ENCODE measurements at regions not wholly inside any gene's neighbourhood (a gene's known extent, or its start where the extent isn't known, plus 50 kb on each side); places are given as distances from the start of the nearest gene placed in this dataset.
"Not testable (repeated sequence)": the region's sequence is repeated elsewhere in the genome, so short reads cannot be mapped to it uniquely, and the experiment has no call there.

DNA sequence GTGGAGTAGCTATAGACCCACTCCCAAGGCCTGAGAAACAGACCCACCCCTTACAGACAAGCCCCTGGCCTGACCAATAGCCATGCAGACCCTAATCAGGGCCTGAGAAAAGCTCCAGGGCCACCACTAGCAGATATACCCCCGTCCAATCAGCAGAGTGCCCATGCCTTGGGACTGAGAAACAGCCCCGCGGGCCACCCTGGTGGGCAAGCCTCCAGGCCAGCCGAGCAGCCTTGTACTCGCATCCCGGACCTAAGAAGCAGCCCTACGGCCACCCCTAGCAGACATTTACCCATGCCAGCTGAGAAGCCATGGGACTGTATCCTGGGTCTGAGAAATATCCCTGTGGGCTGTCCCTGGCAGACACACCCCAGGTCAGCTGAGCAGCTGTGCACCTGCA, 436.5 kb downstream of the SMARCA1 start:
- Histone ChIP-seq H3K27ac (ENCODE audit: low read depth in 1 of 2, low read length in 2 of 2) (no peak overlapping the region), H3K9me3 (ENCODE audit: control insufficient read depth, low read length) (no peaks in the 10 kb centered on the region), H3K27me3 (ENCODE audit: control insufficient read depth in 1 of 2, insufficient read depth in 2 of 2, low read length in 1 of 2) (no peaks in the 10 kb centered on the region), H3K4me1 (ENCODE audit: control insufficient read depth in 1 of 2, insufficient read depth in 2 of 2, low read length in 2 of 2) (no peaks in the 10 kb centered on the region), H3K36me3 (ENCODE audit: control insufficient read depth in 1 of 2, insufficient read depth in 2 of 2, low read length in 1 of 2) (no peaks in the 10 kb centered on the region), H3K4me3 (ENCODE audit: low read length in 2 of 2) (no peak overlapping the region)
- intact Hi-C loops (cut with DNase I) = no loop called here
- 85 to 93% methylated on average over 7 of the region's 7 CpGs for WGBS, 2 donors
- ATAC-seq (ENCODE audit: low FRiP score) (no peak), DNase-seq (no peak)

DNA sequence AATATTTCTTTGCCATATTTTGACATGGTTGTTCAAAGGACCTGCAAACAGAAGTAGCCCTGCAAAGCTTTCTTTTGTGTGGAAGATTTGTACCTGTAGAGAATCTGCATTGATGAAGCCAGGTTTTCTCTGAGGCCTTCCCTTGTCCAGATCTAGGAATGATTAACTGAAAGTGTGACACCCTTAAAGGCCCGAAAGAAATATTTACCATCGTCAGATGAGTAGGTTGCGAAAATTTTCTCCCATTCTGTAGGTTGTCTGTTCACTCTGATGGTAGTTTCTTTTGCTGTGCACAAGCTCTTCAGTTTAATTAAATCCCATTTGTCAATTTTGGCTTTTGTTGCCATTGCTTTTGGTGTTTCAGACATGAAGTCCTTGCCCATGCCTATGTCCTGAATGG, 439.0 kb downstream of the SMARCA1 start:
- H3K27ac ChIP-seq (ENCODE audit: low read depth in 1 of 2, low read length in 2 of 2); H3K9me3 ChIP-seq (ENCODE audit: control insufficient read depth, low read length); intact Hi-C loops (cut with DNase I); DNase-seq; H3K36me3 ChIP-seq (ENCODE audit: control insufficient read depth in 1 of 2, insufficient read depth in 2 of 2, low read length in 1 of 2); H3K27me3 ChIP-seq (ENCODE audit: control insufficient read depth in 1 of 2, insufficient read depth in 2 of 2, low read length in 1 of 2); H3K4me3 ChIP-seq (ENCODE audit: low read length in 2 of 2); H3K4me1 ChIP-seq (ENCODE audit: control insufficient read depth in 1 of 2, insufficient read depth in 2 of 2, low read length in 2 of 2); ATAC-seq (ENCODE audit: low FRiP score): not testable (repeated sequence)
- 91 to 97% methylated on average over 3 of the region's 3 CpGs for WGBS, 2 donors

DNA sequence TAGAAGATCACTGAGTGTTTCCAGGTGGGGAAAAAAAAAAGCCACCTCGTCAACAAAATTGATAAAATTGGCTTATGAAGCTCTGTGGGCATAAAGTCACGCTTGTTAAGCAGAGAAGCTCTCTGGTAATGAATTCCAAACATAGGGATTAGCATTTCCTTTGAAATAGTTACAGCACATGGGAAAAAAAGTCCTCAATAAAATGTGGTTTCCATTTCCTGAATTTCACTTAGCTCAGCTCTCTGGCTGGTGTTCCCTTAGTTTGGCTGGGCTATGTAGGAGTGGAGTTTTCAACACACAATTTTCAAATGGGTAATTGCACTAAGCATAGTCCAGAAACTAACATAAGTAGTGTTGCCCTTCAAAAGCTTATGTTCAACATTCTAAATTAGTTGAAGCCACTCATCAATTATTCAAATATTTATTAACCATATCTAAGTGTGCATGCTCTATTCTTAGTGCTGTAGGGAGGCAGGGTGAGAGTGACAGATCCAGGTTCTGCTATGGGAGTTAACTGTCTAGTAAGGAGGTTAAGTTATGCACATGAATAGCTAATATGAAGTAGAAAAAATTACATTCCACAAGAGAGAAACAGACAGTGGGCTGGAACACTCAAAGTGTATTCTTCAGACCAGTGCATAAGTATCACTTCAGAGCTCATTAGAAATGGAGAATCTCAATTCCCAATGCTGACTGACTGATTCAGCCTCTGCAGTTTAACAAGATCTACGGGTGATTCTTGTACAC, 445.7 kb downstream of the SMARCA1 start:
- ATAC-seq (ENCODE audit: low FRiP score) (no peak), DNase-seq (no peak)
- intact Hi-C loops (cut with DNase I) = no loop called here
- Histone ChIP-seq H3K27me3 (ENCODE audit: control insufficient read depth in 1 of 2, insufficient read depth in 2 of 2, low read length in 1 of 2) (no peaks in the 10 kb centered on the region), H3K4me3 (ENCODE audit: low read length in 2 of 2) (no peak overlapping the region), H3K9me3 (ENCODE audit: control insufficient read depth, low read length) (no peaks in the 10 kb centered on the region), H3K36me3 (ENCODE audit: control insufficient read depth in 1 of 2, insufficient read depth in 2 of 2, low read length in 1 of 2) (no peaks in the 10 kb centered on the region), H3K4me1 (ENCODE audit: control insufficient read depth in 1 of 2, insufficient read depth in 2 of 2, low read length in 2 of 2) (no peaks in the 10 kb centered on the region), H3K27ac (ENCODE audit: low read depth in 1 of 2, low read length in 2 of 2) (no peak overlapping the region)
- WGBS, 2 donors = 35 to 47% methylated on average over 3 of the region's 3 CpGs

DNA sequence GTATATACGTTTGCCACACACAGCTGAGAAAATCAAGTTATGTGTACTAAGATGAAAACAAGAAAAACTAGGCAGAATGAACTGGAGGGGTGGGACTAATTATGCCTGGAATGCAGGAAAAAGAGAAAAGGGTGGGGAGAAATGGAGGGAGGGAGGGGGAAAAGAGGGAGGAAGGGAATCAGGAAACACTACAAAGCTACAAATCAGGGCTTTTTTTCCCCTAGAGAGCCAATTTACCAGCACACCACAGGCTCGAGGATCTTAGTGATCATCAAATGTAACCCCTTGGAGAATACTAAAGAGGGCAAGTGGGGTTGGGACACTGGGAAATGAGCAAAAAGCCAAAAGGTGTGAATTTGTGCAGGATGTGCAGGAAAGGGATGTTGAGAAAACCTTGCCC, 451.9 kb downstream of the SMARCA1 start:
- Histone ChIP-seq H3K27me3 (ENCODE audit: control insufficient read depth in 1 of 2, insufficient read depth in 2 of 2, low read length in 1 of 2) (no peaks in the 10 kb centered on the region), H3K36me3 (ENCODE audit: control insufficient read depth in 1 of 2, insufficient read depth in 2 of 2, low read length in 1 of 2) (no peaks in the 10 kb centered on the region), H3K4me1 (ENCODE audit: control insufficient read depth in 1 of 2, insufficient read depth in 2 of 2, low read length in 2 of 2) (no peaks in the 10 kb centered on the region), H3K4me3 (ENCODE audit: low read length in 2 of 2) (no peak overlapping the region), H3K9me3 (ENCODE audit: control insufficient read depth, low read length) (no peaks in the 10 kb centered on the region), H3K27ac (ENCODE audit: low read depth in 1 of 2, low read length in 2 of 2) (no peak overlapping the region)
- ATAC-seq (ENCODE audit: low FRiP score) = no peak
- DNase-seq = no peak
- WGBS, 2 donors = 22 to 37% methylated on average over 2 of the region's 2 CpGs
- intact Hi-C loops (cut with DNase I) = no loop called here

DNA sequence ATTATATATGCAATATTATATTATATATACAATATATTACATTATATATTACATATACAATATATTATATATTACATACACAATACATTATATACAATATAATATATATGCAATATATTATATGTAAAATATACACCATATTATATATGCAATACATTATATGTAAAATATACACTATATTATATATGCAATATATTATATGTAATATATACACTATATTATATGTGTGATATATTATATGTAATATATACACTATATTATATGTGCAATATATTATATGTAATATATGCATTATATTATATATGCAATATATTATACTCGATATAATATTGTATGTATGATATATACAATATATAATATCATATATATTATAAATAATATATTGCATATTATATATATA, 457.4 kb downstream of the SMARCA1 start:
- Histone ChIP-seq H3K4me1 (ENCODE audit: control insufficient read depth in 1 of 2, insufficient read depth in 2 of 2, low read length in 2 of 2) (no peaks in the 10 kb centered on the region), H3K27ac (ENCODE audit: low read depth in 1 of 2, low read length in 2 of 2) (no peak overlapping the region), H3K36me3 (ENCODE audit: control insufficient read depth in 1 of 2, insufficient read depth in 2 of 2, low read length in 1 of 2) (no peaks in the 10 kb centered on the region), H3K9me3 (ENCODE audit: control insufficient read depth, low read length) (no peaks in the 10 kb centered on the region), H3K4me3 (ENCODE audit: low read length in 2 of 2) (no peak overlapping the region), H3K27me3 (ENCODE audit: control insufficient read depth in 1 of 2, insufficient read depth in 2 of 2, low read length in 1 of 2) (no peaks in the 10 kb centered on the region)
- DNase-seq (no peak), ATAC-seq (ENCODE audit: low FRiP score) (no peak)
- WGBS, 2 donors = 95 to 96% methylated on average over 1 of the region's 1 CpG
- intact Hi-C loops (cut with DNase I) = no loop called here

DNA sequence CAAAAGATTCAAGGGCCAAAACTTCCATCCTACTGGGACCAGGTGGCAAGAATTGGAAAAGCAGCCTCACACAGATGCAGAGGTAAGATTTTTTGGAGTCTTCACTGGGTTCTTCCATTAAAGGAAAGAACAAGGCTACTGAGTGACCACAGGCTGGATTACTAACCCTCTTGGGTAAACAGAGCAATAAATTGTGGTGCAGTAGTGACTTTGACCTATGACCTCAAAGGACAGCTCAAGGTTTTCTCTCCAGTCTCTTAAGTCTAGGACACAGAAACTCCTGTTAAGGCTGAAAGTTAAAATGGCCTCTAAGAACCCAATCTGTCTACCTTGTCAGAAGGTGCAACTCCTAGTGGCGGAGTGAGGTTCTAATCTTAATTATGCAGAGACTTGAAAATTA, 464.9 kb downstream of the SMARCA1 start:
- no peaks in the 10 kb centered on the region for H3K27me3 ChIP-seq (ENCODE audit: control insufficient read depth in 1 of 2, insufficient read depth in 2 of 2, low read length in 1 of 2)
- intact Hi-C loops (cut with DNase I) = no loop called here
- no peak for DNase-seq
- no peak overlapping the region for H3K27ac ChIP-seq (ENCODE audit: low read depth in 1 of 2, low read length in 2 of 2)
- H3K36me3 ChIP-seq (ENCODE audit: control insufficient read depth in 1 of 2, insufficient read depth in 2 of 2, low read length in 1 of 2) = no peaks in the 10 kb centered on the region
- 91 to 95% methylated on average over 1 of the region's 1 CpG for WGBS, 2 donors
- ATAC-seq (ENCODE audit: low FRiP score) = no peak
- H3K9me3 ChIP-seq (ENCODE audit: control insufficient read depth, low read length) = no peaks in the 10 kb centered on the region
- no peak overlapping the region for H3K4me3 ChIP-seq (ENCODE audit: low read length in 2 of 2)
- no peaks in the 10 kb centered on the region for H3K4me1 ChIP-seq (ENCODE audit: control insufficient read depth in 1 of 2, insufficient read depth in 2 of 2, low read length in 2 of 2)

DNA sequence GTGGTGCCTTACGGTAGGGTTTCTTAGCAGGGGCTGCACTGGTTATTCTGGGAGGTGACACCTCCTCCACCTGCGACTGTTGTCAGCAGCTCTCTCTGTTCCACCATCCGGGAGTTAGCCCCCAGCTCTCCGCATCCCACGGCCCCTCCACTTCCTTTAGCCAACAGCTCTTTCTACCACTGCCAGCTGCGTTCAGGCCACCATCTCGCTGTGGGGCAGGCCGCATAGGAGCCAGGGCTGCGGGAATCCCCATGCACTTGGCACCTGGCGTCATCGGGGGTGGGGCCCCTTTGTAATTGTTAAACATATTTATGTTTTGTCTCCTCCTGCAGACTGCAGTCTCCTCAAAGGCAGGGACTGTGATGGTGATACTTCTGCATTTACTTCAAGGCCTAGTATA, 480.2 kb downstream of the SMARCA1 start:
- H3K36me3 ChIP-seq (ENCODE audit: control insufficient read depth in 1 of 2, insufficient read depth in 2 of 2, low read length in 1 of 2) = no peaks in the 10 kb centered on the region
- no peak for DNase-seq
- ATAC-seq (ENCODE audit: low FRiP score) = no peak
- H3K27me3 ChIP-seq (ENCODE audit: control insufficient read depth in 1 of 2, insufficient read depth in 2 of 2, low read length in 1 of 2) = no peaks in the 10 kb centered on the region
- H3K9me3 ChIP-seq (ENCODE audit: control insufficient read depth, low read length) = no peaks in the 10 kb centered on the region
- H3K4me3 ChIP-seq (ENCODE audit: low read length in 2 of 2) = no peak overlapping the region
- WGBS, 2 donors = 89 to 96% methylated on average over 11 of the region's 11 CpGs
- H3K4me1 ChIP-seq (ENCODE audit: control insufficient read depth in 1 of 2, insufficient read depth in 2 of 2, low read length in 2 of 2) = no peaks in the 10 kb centered on the region
- intact Hi-C loops (cut with DNase I) = no loop called here
- H3K27ac ChIP-seq (ENCODE audit: low read depth in 1 of 2, low read length in 2 of 2) = no peak overlapping the region

DNA sequence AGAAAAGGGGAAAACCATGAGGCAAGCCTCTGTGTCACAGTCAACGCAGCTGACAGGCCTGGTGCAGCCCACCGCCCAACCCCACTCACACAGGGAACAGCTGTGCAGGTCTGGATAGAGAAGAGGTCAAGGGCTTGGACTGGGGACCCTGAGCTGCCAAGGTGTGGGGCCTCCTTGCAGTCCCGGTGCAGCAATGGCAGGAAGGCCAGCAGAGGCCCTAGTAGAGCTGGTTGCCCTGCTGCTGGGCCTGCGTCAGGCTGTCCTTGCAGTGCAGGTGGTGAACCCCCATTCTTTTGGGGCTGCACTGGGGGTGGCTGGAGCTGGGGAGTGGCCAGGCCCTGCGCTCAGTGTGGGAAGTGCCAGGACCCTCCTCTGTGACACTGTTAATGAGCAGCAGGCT, 482.0 kb downstream of the SMARCA1 start:
- no peaks in the 10 kb centered on the region for H3K36me3 ChIP-seq (ENCODE audit: control insufficient read depth in 1 of 2, insufficient read depth in 2 of 2, low read length in 1 of 2)
- no peaks in the 10 kb centered on the region for H3K9me3 ChIP-seq (ENCODE audit: control insufficient read depth, low read length)
- ATAC-seq (ENCODE audit: low FRiP score) = no peak
- no peaks in the 10 kb centered on the region for H3K4me1 ChIP-seq (ENCODE audit: control insufficient read depth in 1 of 2, insufficient read depth in 2 of 2, low read length in 2 of 2)
- WGBS, 2 donors = 88 to 90% methylated on average over 5 of the region's 5 CpGs
- intact Hi-C loops (cut with DNase I) = no loop called here
- H3K4me3 ChIP-seq (ENCODE audit: low read length in 2 of 2) = no peak overlapping the region
- no peak for DNase-seq
- no peaks in the 10 kb centered on the region for H3K27me3 ChIP-seq (ENCODE audit: control insufficient read depth in 1 of 2, insufficient read depth in 2 of 2, low read length in 1 of 2)
- H3K27ac ChIP-seq (ENCODE audit: low read depth in 1 of 2, low read length in 2 of 2) = no peak overlapping the region

DNA sequence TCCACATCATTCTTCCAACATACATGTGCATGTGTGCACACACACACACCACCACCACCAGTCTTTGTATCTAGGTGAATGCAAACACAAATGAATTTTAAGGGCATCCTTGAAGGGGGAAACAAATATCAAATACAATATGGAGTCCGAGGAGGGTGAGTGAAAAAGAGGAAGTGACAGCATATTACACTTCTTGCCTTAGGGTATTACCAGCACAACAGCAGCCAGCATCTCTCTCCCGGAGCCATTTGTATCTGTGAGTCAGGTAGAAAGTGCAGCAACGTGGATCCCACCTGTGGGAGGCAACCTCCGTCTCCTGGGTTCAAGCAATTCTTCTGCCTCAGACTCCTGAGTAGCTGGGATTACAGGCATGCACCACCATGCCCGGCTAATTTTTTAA, 483.2 kb downstream of the SMARCA1 start:
- no peak for DNase-seq
- no peak overlapping the region for H3K27ac ChIP-seq (ENCODE audit: low read depth in 1 of 2, low read length in 2 of 2)
- H3K4me3 ChIP-seq (ENCODE audit: low read length in 2 of 2) = no peak overlapping the region
- H3K36me3 ChIP-seq (ENCODE audit: control insufficient read depth in 1 of 2, insufficient read depth in 2 of 2, low read length in 1 of 2) = no peaks in the 10 kb centered on the region
- H3K9me3 ChIP-seq (ENCODE audit: control insufficient read depth, low read length) = no peaks in the 10 kb centered on the region
- 82 to 94% methylated on average over 5 of the region's 5 CpGs for WGBS, 2 donors
- intact Hi-C loops (cut with DNase I) = no loop called here
- H3K27me3 ChIP-seq (ENCODE audit: control insufficient read depth in 1 of 2, insufficient read depth in 2 of 2, low read length in 1 of 2) = no peaks in the 10 kb centered on the region
- H3K4me1 ChIP-seq (ENCODE audit: control insufficient read depth in 1 of 2, insufficient read depth in 2 of 2, low read length in 2 of 2) = no peaks in the 10 kb centered on the region
- ATAC-seq (ENCODE audit: low FRiP score) = no peak

All from aorta (tissue), 5 donors.